Astrocyte of the cerebellum (primary cell): ENCODE measurements at regions not wholly inside any gene's neighbourhood (a gene's known extent, or its start where the extent isn't known, plus 50 kb on each side); places are given as distances from the start of the nearest gene placed in this dataset.

Experiments
- DNase-seq: peaks from one replicate; pipeline ENCODE4 v3.0.0-alpha.2; 2011; ENCODE audit warnings: low read depth
- H3K4me3 ChIP-seq: 2 replicates; pipeline ENCODE4 v1.5.1; 2011; ENCODE audit warnings: mild to moderate bottlenecking, low read depth, low read length, moderate library complexity
- in situ Hi-C: cut with HindIII; loops from 2 replicates; pipeline ENCODE4 v1.10.0; 2017; ENCODE audit warnings: low sequenced_read_pairs
- TF ChIP-seq, protein P1 (sequence below): IDR thresholded peaks from 2 replicates; pipeline ENCODE4 v1.5.1; 2012; ENCODE audit warnings: low read length, low read depth, moderate library complexity, mild to moderate bottlenecking; ENCODE audit errors: missing control alignments

DNA sequence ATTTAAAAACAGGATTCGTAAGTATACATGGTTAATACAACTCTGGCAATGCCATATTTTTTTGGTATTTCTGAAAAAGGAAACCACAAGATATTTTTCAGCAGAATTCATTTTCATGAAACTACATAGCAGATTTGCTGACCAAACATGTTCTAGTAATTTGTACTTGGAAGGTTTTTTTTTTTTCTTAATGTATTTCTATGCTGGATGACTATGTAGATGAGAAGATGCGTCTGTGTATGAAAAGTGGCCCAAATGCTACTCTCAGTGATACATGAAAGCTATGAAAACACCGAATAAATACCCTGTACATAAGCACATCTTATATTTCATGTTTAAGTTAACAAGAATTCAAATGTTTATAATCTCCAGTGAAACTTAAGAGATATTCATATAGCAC lies 400.9 kb upstream of the CYLC2 start:
- no peak for DNase-seq
- TF ChIP-seq, protein P1, sequence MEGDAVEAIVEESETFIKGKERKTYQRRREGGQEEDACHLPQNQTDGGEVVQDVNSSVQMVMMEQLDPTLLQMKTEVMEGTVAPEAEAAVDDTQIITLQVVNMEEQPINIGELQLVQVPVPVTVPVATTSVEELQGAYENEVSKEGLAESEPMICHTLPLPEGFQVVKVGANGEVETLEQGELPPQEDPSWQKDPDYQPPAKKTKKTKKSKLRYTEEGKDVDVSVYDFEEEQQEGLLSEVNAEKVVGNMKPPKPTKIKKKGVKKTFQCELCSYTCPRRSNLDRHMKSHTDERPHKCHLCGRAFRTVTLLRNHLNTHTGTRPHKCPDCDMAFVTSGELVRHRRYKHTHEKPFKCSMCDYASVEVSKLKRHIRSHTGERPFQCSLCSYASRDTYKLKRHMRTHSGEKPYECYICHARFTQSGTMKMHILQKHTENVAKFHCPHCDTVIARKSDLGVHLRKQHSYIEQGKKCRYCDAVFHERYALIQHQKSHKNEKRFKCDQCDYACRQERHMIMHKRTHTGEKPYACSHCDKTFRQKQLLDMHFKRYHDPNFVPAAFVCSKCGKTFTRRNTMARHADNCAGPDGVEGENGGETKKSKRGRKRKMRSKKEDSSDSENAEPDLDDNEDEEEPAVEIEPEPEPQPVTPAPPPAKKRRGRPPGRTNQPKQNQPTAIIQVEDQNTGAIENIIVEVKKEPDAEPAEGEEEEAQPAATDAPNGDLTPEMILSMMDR = no peak
- H3K4me3 ChIP-seq = no peak overlapping the region
- in situ Hi-C loops = no loop called here

DNA sequence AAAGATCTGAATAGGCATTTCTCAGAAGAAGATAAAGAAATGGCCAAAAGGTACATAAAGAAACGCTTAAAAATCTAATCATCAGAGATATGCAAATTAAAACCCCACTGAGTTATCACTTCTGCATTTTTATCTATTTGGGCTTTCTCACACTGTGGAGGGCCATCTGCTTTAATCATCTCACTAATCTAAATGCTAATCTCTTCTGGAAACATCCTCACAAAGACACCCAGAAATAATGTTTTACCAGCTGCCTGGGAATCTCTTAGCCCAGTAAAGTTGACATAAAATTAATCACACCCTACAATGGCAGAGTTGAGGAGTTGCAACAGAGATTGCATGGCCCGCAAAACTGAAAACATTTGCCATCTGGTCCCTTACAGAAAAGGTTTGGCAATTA lies 407.9 kb upstream of the CYLC2 start:
- TF ChIP-seq, protein P1 = no peak
- no peak overlapping the region for H3K4me3 ChIP-seq
- no peak for DNase-seq
- in situ Hi-C loops = no loop called here

DNA sequence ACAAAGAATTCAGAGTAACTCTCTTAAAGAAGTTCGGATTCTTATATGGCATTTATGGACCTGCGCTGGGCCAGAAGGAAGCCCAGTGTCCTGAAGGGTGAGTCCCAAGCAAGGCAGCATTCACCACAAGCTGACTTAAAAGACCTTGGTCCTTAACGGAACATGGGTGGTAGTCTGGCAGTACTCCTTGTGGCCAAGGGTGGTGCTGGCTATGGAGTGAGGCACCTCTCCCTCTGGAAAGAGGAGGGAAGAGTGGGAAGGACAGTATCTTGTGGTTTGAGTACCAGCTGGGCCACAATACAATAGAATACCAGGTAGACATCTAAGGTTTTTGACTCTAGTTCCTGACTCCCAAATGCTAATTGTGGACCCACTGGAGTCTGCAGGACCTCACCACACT lies 425.7 kb upstream of the CYLC2 start:
- no peak overlapping the region for H3K4me3 ChIP-seq
- in situ Hi-C loops = no loop called here
- no peak for DNase-seq
- TF ChIP-seq, protein P1 = no peak

DNA sequence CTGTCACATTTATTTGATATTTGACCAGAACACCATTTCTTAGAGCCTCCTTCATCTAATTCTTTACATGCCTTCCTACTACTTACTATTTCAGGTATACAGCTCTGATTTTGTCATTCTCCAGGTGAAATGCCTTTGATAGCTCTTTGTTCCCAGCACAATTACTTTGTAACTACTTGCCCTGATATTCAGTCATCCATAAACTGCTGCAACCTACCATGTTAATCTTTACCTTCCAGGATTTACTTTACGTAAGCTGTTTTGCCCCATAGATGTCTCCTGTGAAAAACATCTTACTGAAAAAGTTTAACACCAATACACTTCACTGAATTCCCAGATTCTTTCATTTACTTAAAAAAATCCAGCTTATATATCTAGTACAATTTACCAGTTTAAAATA lies 443.8 kb upstream of the CYLC2 start:
- no peak for DNase-seq
- TF ChIP-seq, protein P1 = no peak
- in situ Hi-C loops = no loop called here
- H3K4me3 ChIP-seq = no peak overlapping the region

DNA sequence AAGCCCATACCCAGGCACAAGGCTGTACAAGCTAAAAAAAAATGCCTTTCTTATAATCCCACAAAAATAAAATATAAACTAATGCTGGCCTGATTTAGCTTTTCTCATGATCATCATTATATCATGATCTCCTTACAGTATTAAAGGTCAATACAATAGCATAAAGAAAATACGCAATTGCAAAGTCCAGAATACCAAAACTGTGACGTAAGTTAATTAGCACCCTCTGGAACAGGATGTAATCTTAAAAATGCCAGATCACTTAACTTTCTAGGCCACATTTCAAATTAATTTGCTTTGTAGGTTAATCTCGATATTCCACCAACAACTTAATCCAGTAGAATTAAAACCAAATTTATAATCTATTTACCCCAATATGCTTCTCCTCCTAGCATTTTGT lies 444.2 kb upstream of the CYLC2 start:
- no peak overlapping the region for H3K4me3 ChIP-seq
- in situ Hi-C loops = no loop called here
- DNase-seq = no peak
- TF ChIP-seq, protein P1 = no peak

DNA sequence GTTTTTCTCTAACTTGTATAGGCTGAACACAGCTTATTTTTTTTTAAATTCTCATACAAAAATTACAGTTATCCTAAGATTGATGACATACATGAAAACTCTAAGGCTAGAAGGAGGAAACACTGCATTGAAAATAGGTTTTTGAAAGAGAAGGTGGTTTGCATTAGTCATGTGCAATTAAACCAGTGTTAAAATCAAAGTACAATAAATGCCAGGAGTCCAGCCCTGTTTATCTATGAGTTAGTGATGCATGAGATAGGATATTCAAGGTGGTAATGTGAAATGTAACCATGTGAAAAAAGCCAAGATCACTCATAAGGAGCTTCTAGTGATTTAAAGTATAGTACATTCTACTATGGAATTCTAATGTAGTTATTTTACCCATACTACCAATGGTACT lies 444.9 kb upstream of the CYLC2 start:
- TF ChIP-seq, protein P1 = no peak
- in situ Hi-C loops = no loop called here
- no peak for DNase-seq

DNA sequence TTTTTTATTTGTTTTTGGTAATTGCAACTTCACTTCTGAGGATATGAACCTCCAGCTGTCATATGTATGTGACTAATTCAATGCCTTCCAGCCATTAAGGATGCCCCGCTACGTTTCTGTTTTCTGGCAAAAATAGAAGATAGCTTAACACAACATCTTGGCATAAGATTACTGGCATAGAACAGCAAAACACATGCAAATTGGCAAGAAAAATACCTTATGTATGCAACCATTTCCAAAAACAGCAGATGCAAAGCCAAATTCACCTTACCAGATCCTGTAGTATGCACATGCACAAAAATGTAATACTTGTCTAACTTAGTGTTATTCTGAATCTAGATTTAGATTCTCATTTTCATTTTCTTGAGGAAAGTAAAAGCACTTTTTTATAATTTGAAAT lies 461.1 kb upstream of the CYLC2 start:
- in situ Hi-C loops = no loop called here
- TF ChIP-seq, protein P1 = no peak
- no peak for DNase-seq
- H3K4me3 ChIP-seq = no peak overlapping the region

More for the DNA sequence above, 444.9 kb upstream of the CYLC2 start:
- no peak overlapping the region for H3K4me3 ChIP-seq
